Astrocyte of the cerebellum (primary cell): ENCODE measurements at regions not wholly inside any gene's neighbourhood (a gene's known extent, or its start where the extent isn't known, plus 50 kb on each side); places are given as distances from the start of the nearest gene placed in this dataset.

ENCODE experiments used
- DNase-seq: peaks from one replicate; pipeline ENCODE4 v3.0.0-alpha.2; 2011; ENCODE audit warnings: low read depth
- H3K4me3 ChIP-seq: 2 replicates; pipeline ENCODE4 v1.5.1; 2011; ENCODE audit warnings: mild to moderate bottlenecking, low read depth, low read length, moderate library complexity
- in situ Hi-C: cut with HindIII; loops from 2 replicates; pipeline ENCODE4 v1.10.0; 2017; ENCODE audit warnings: low sequenced_read_pairs
- TF ChIP-seq, protein P1 (sequence below): IDR thresholded peaks from 2 replicates; pipeline ENCODE4 v1.5.1; 2012; ENCODE audit warnings: low read length, low read depth, moderate library complexity, mild to moderate bottlenecking; ENCODE audit errors: missing control alignments

DNA sequence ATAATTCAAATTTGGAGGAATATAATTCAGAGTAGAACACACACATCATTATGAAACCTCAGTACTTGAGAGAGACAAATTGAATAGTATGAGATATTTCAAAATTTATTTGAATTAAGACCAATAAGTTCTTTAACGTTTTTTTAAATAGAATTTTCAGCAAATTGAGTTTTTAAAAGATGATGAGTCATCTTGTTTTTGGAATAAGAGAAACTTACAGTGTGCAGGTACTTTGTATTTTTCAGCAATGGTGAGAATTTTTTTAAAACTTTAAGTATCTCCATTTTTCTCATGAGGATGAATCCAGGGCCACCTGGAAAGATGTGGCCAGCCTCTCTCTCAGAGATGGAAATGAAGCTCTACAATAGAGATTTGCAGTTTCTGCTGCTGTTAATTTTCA is 1015.0 kb upstream of the TENM4 start:
- no peak overlapping the region for H3K4me3 ChIP-seq
- TF ChIP-seq, protein P1, sequence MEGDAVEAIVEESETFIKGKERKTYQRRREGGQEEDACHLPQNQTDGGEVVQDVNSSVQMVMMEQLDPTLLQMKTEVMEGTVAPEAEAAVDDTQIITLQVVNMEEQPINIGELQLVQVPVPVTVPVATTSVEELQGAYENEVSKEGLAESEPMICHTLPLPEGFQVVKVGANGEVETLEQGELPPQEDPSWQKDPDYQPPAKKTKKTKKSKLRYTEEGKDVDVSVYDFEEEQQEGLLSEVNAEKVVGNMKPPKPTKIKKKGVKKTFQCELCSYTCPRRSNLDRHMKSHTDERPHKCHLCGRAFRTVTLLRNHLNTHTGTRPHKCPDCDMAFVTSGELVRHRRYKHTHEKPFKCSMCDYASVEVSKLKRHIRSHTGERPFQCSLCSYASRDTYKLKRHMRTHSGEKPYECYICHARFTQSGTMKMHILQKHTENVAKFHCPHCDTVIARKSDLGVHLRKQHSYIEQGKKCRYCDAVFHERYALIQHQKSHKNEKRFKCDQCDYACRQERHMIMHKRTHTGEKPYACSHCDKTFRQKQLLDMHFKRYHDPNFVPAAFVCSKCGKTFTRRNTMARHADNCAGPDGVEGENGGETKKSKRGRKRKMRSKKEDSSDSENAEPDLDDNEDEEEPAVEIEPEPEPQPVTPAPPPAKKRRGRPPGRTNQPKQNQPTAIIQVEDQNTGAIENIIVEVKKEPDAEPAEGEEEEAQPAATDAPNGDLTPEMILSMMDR = no peak
- in situ Hi-C loops = no loop called here
- DNase-seq = no peak

DNA sequence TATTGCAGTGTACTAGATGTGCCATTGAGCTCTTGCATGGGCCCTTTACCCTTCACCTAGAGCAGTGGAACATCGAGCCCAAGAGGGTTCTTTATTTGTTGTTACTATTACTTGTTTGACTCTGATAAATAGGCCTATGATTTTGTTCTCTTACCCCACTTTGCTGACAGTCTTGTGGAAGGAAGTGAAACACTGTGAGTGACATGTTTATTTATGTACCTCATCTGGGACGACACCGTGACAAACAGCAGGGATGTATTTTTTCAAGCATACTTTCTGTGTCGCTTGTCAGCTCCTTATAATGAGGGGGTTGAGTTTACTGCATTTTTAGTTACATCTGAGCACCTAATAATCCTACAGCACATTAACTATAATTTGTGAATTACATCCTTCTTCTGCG is 1010.3 kb upstream of the TENM4 start:
- no peak overlapping the region for H3K4me3 ChIP-seq
- in situ Hi-C loops = no loop called here
- TF ChIP-seq, protein P1 = no peak
- no peak for DNase-seq

DNA sequence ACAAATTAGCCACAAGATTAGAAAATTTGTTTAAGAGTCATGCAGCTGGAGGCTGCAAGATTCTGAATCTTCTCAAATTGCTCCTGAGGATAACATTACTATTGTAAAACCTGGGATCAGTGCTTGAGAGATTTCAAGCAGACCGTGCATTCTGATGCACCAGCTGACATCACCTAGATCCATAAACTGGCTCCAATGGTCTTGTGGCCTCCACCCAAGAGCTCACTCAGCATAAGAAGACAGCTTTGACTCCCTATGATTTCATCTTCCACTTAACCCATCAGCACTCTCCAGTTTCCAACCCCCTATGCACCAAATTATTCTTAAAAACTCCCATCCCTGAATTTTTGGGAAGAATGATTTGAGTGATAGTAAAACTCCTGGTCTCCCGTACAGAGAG is 1007.9 kb upstream of the TENM4 start:
- no peak for DNase-seq
- in situ Hi-C loops = no loop called here
- no peak overlapping the region for H3K4me3 ChIP-seq
- TF ChIP-seq, protein P1 = no peak

DNA sequence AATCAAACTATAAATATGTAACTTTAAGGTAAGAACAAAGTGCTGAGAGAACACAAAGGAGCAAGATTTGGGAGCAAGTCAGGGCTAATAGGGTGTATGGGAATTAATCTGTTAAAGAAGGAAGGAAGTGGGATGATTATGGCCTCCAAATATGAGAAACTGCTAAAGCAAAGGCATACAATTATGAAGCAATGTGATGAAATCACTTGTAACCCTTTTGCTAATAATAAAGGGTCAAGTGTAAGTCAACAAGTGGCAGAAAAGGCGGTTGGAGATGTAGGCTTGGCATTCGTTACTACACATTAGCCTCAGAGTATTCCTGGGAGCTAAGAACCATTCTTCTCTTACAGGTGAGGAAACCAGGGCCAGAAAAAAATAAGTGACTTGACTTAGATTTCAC is 1002.3 kb upstream of the TENM4 start:
- DNase-seq = no peak
- in situ Hi-C loops = no loop called here
- TF ChIP-seq, protein P1 = no peak
- no peak overlapping the region for H3K4me3 ChIP-seq

DNA sequence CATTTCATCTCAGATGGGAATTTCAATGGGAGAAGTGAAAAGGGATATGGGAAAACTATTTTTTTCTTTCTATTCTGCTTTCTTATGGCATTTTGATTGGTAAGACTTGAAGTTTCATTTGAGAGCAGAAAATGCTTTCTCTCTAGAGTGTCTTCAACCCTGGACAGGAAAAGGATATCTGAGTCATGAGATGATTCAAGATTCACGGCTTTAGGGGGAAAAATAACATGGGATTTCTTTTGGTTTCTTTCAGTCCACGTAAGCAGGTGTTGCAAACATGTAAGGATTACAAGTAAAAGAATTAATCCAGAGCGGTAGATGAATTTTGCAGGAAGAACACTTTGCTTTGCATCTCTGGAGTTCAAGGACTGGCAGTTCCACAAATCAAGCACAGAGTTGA is 1001.0 kb upstream of the TENM4 start:
- no peak overlapping the region for H3K4me3 ChIP-seq
- DNase-seq = no peak
- TF ChIP-seq, protein P1 = no peak
- in situ Hi-C loops = no loop called here

DNA sequence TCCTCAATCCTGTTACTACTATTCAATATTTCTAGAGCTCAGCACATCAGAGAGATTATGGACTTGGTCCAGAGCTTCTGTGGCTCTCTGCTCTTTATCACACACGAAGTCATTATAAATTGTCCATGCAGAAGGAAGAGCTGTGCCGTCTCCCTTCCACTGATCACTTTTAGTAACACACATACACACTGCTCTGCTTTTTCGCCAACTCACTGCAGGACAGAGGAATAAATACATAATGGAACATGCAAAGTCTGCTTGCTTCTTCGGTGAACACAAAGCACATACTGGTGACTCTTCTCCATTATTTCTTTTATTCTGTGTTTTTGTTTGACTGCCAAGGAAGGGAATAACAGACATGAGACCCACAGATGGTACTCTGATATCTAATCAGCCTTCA is 1000.0 kb upstream of the TENM4 start:
- TF ChIP-seq, protein P1 = no peak
- in situ Hi-C loops = no loop called here
- no peak overlapping the region for H3K4me3 ChIP-seq
- DNase-seq = no peak

DNA sequence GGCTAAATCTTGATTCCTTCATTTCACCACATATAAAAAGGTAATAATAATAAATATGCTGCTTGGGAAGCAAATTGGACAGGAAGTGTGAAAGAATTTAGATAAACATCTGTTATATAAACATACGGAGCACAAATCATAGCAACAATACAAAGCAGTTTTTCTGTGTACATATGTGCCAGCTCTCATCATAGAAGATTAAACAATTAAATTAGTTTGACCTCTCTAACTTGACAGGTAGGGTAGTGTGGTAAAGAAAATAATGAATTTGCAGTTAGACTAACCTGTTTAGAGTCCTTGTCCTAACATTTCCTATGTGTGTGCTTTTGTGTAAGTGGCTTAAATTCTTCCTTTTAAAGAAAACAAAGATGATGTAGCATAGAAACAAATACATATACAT is 995.7 kb upstream of the TENM4 start:
- in situ Hi-C loops = no loop called here
- H3K4me3 ChIP-seq = no peak overlapping the region
- TF ChIP-seq, protein P1 = no peak
- DNase-seq = no peak
